ENCODE measurements at regions not wholly inside any gene's neighbourhood (a gene's known extent, or its start where the extent isn't known, plus 50 kb on each side); places are given as distances from the start of the nearest gene placed in this dataset.

GRCh38 chr12:24751181-24751580 lies 197.7 kb downstream of the BCAT1 start:
- peaks cover 0 to 8% (median 0%) of the 10 kb centered on the region in 4 donors for H3K4me1 ChIP-seq
- TF ChIP-seq POLR2AphosphoS5 (IDR thresholded peaks at IDR 0.05) (no peak), EP300 (IDR thresholded peaks at IDR 0.05) (no peak), CTCF (IDR thresholded peaks at IDR 0.05) (no peak)
- no peak overlapping the region for H3K4me3 ChIP-seq
- H3K27ac ChIP-seq = no peak overlapping the region
- WGBS, 5 donors = 78 to 93% (median 80%) methylated on average over 3 of the region's 3 CpGs
- intact Hi-C loops (cut with DNase I; ENCODE audit: low total_unique reads) = no loop called here
- DNase-seq = no peak
- no peaks in the 10 kb centered on the region for H3K9me3 ChIP-seq
- H3K36me3 ChIP-seq = no peaks in the 10 kb centered on the region
- H3K27me3 ChIP-seq = no peaks in the 10 kb centered on the region

- TF ChIP-seq POLR2AphosphoS5 (IDR thresholded peaks at IDR 0.05) (no peak), CTCF (IDR thresholded peaks at IDR 0.05) (no peak), EP300 (IDR thresholded peaks at IDR 0.05) (no peak)
- H3K4me1 ChIP-seq = peaks cover 0 to 6% (median 0%) of the 10 kb centered on the region in 4 donors
- WGBS, 5 donors = 77 to 88% (median 82%) methylated on average over 3 of the region's 3 CpGs
Measured at GRCh38 chr12:24750263-24750662, 198.6 kb downstream of the BCAT1 start.

GRCh38 chr12:24749171-24749570 lies 199.7 kb downstream of the BCAT1 start:
- Histone ChIP-seq H3K27ac (no peak overlapping the region), H3K27me3 (no peaks in the 10 kb centered on the region), H3K9me3 (no peaks in the 10 kb centered on the region), H3K36me3 (no peaks in the 10 kb centered on the region), H3K4me3 (no peak overlapping the region), H3K4me1 (no peaks in the 10 kb centered on the region)
- 91 to 95% (median 93%) methylated on average over 3 of the region's 3 CpGs for WGBS, 5 donors
- intact Hi-C loops (cut with DNase I; ENCODE audit: low total_unique reads) = no loop called here
- no peak for DNase-seq
- TF ChIP-seq CTCF (IDR thresholded peaks at IDR 0.05) (no peak), POLR2A (IDR thresholded peaks at IDR 0.05) (no peak)

More at GRCh38 chr12:24750263-24750662, 198.6 kb downstream of the BCAT1 start:
- no peak overlapping the region for H3K27ac ChIP-seq
- no peaks in the 10 kb centered on the region for H3K9me3 ChIP-seq
- intact Hi-C loops (cut with DNase I; ENCODE audit: low total_unique reads) = no loop called here
- H3K36me3 ChIP-seq = no peaks in the 10 kb centered on the region
- DNase-seq = no peak
- H3K4me3 ChIP-seq = no peak overlapping the region
- no peaks in the 10 kb centered on the region for H3K27me3 ChIP-seq

- TF ChIP-seq POLR2A (IDR thresholded peaks at IDR 0.05) (no peak), CTCF (IDR thresholded peaks at IDR 0.05) (no peak)
- no peaks in the 10 kb centered on the region for H3K4me1 ChIP-seq
- H3K27ac ChIP-seq = no peak overlapping the region
- WGBS, 5 donors = 80 to 85% (median 82%) methylated on average over 11 of the region's 11 CpGs
- intact Hi-C loops (cut with DNase I; ENCODE audit: low total_unique reads) = no loop called here
- no peaks in the 10 kb centered on the region for H3K36me3 ChIP-seq
- H3K27me3 ChIP-seq = no peaks in the 10 kb centered on the region
- no peak overlapping the region for H3K4me3 ChIP-seq
- no peaks in the 10 kb centered on the region for H3K9me3 ChIP-seq
- no peak for DNase-seq
Measured at GRCh38 chr12:24748326-24748725, 200.6 kb downstream of the BCAT1 start.

GRCh38 chr12:24746864-24747263 lies 202.0 kb downstream of the BCAT1 start:
- TF ChIP-seq POLR2AphosphoS5 (IDR thresholded peaks at IDR 0.05) (no peak), CTCF (IDR thresholded peaks at IDR 0.05) (no peak), POLR2A (IDR thresholded peaks at IDR 0.05) (no peak), EP300 (IDR thresholded peaks at IDR 0.05) (no peak)
- 27 to 44% (median 36%) methylated on average over 2 of the region's 2 CpGs for WGBS, 5 donors
- intact Hi-C loops (cut with DNase I; ENCODE audit: low total_unique reads) = no loop called here

More at GRCh38 chr12:24746864-24747263, 202.0 kb downstream of the BCAT1 start:
- Histone ChIP-seq H3K36me3 (no peaks in the 10 kb centered on the region), H3K27me3 (no peaks in the 10 kb centered on the region), H3K9me3 (no peaks in the 10 kb centered on the region), H3K4me1 (no peaks in the 10 kb centered on the region), H3K4me3 (no peak overlapping the region), H3K27ac (no peak overlapping the region)
- no peak for DNase-seq

Measured in stomach (tissue), 8 donors.